ENCODE measurements at regions not wholly inside any gene's neighbourhood (a gene's known extent, or its start where the extent isn't known, plus 50 kb on each side); places are given as distances from the start of the nearest gene placed in this dataset.

DNA sequence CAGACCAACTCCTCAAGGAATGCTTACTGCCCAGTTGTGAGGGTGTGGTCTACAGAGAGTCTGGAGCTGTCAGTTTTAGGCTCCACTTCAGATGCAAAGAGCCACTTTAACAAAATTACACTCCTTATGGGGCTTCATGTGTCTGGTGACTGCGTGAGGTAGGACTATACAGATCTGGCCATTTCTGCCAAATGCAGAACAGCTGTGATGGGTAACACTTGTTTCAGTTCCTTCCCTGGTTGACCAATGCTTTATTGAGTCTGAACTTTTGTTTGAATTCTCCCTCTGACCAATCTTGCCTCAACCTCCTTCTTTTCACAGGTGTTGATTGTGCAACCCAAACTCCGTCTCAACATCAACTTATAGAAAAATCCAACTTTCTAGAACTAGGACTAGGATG, 181.2 kb downstream of the OMA1 start:
- TF ChIP-seq, protein P1, sequence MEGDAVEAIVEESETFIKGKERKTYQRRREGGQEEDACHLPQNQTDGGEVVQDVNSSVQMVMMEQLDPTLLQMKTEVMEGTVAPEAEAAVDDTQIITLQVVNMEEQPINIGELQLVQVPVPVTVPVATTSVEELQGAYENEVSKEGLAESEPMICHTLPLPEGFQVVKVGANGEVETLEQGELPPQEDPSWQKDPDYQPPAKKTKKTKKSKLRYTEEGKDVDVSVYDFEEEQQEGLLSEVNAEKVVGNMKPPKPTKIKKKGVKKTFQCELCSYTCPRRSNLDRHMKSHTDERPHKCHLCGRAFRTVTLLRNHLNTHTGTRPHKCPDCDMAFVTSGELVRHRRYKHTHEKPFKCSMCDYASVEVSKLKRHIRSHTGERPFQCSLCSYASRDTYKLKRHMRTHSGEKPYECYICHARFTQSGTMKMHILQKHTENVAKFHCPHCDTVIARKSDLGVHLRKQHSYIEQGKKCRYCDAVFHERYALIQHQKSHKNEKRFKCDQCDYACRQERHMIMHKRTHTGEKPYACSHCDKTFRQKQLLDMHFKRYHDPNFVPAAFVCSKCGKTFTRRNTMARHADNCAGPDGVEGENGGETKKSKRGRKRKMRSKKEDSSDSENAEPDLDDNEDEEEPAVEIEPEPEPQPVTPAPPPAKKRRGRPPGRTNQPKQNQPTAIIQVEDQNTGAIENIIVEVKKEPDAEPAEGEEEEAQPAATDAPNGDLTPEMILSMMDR (IDR thresholded peaks at IDR 0.05; ENCODE audit: low read depth, low read length) = no peak
- no peak for DNase-seq
- H3K27me3 ChIP-seq (ENCODE audit: insufficient read depth, low read depth, severe bottlenecking) = no peaks in the 10 kb centered on the region
- H3K9me3 ChIP-seq (ENCODE audit: severe bottlenecking) = no peaks in the 10 kb centered on the region
- no peak overlapping the region for H3K4me3 ChIP-seq (ENCODE audit: low read depth, low read length)
- H3K36me3 ChIP-seq = no peaks in the 10 kb centered on the region
- H3K27ac ChIP-seq = no peak overlapping the region

DNA sequence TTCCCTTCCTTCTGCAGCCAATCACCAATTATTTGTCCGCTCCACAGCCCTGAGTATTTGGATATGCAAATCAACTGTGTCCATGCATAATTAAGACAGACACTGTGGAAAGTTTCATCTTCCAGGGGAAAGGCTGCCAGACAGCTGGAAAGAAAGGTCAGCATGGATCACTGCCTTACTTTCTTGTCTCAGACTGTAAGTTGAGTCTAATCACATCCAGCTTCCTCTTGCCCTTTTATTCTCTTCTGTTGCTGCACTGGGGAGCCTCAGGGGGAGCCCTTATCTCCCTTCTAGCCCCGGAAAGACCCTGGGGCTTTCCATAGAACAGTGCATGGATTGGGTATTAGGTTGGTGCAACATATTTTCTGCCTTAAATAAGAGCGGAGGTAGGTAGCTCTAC, 182.9 kb downstream of the OMA1 start:
- Histone ChIP-seq H3K27ac (no peak overlapping the region), H3K27me3 (ENCODE audit: insufficient read depth, low read depth, severe bottlenecking) (no peaks in the 10 kb centered on the region), H3K36me3 (no peaks in the 10 kb centered on the region), H3K9me3 (ENCODE audit: severe bottlenecking) (no peaks in the 10 kb centered on the region), H3K4me3 (ENCODE audit: low read depth, low read length) (no peak overlapping the region)
- TF ChIP-seq, protein P1 (IDR thresholded peaks at IDR 0.05; ENCODE audit: low read depth, low read length) = peak; percentile 38; the same call in 1 of the 2 replicates
- DNase-seq = no peak

DNA sequence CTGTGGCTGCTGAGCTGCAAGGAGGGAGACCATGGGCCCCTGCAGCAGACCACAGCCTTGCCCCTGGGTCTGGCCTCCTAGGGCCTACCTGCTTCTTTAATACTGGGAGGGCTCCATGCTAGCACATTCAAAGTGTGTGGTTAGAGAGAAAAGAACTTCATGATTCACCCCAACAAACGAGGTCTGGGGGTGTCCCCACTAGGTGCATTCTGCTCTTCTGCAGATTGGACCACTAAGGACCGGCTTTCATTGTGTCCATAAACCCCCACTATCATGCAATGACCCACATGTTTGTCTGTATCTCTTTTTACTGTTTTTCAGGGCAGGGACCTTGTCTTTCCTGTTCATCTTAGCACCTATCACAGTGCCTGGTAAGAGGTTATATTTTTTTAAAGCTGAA, 185.4 kb downstream of the OMA1 start:
- no peaks in the 10 kb centered on the region for H3K9me3 ChIP-seq (ENCODE audit: severe bottlenecking)
- no peak overlapping the region for H3K27ac ChIP-seq
- no peak overlapping the region for H3K4me3 ChIP-seq (ENCODE audit: low read depth, low read length)
- DNase-seq = no peak
- TF ChIP-seq, protein P1 (IDR thresholded peaks at IDR 0.05; ENCODE audit: low read depth, low read length) = no peak
- H3K27me3 ChIP-seq (ENCODE audit: insufficient read depth, low read depth, severe bottlenecking) = no peaks in the 10 kb centered on the region
- no peaks in the 10 kb centered on the region for H3K36me3 ChIP-seq

DNA sequence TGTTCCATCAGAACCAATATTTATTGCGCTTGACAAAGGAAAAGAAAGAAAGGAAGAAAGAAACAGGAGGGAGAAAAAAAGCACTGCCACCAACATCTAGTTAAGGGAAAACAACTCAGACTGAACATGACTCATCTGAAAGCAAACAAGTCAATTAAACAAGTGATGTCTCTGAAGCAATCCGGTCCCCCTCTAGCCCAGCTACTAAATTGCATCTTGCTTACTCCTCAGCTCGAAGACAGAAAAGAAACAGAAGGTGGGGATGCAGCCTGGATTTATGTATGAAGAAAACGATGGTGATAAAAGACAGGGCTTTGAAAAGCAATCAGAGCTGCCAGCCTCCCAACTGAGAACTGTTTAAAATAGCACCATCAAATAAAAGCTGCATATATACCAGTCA, 188.2 kb downstream of the OMA1 start:
- H3K4me3 ChIP-seq (ENCODE audit: low read depth, low read length) = no peak overlapping the region
- no peak overlapping the region for H3K27ac ChIP-seq
- TF ChIP-seq, protein P1 (IDR thresholded peaks at IDR 0.05; ENCODE audit: low read depth, low read length) = no peak
- H3K9me3 ChIP-seq (ENCODE audit: severe bottlenecking) = no peaks in the 10 kb centered on the region
- no peaks in the 10 kb centered on the region for H3K36me3 ChIP-seq
- H3K27me3 ChIP-seq (ENCODE audit: insufficient read depth, low read depth, severe bottlenecking) = no peaks in the 10 kb centered on the region
- no peak for DNase-seq

DNA sequence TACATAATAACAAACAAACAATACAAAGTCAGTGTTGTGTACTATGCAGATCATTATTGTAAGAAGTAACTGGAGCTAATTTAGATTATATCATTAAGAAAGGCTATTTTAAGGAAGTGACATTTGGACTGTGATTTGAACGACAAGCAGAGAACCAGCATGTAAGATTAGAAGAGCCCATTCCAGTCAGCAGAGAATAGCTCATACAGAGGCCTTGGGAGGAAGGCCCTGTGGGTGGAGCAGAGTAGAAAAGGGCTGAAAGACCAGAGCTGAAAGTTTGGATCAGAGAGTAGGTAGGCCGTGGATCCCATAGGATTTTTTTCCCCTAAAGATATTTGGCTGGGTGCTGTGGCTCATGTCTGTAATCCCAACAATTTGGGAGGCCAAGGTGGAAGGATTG, 190.1 kb downstream of the OMA1 start:
- Histone ChIP-seq H3K27ac (no peak overlapping the region), H3K27me3 (ENCODE audit: insufficient read depth, low read depth, severe bottlenecking) (no peaks in the 10 kb centered on the region), H3K4me3 (ENCODE audit: low read depth, low read length) (no peak overlapping the region), H3K36me3 (no peaks in the 10 kb centered on the region), H3K9me3 (ENCODE audit: severe bottlenecking) (no peaks in the 10 kb centered on the region)
- DNase-seq = no peak
- TF ChIP-seq, protein P1 (IDR thresholded peaks at IDR 0.05; ENCODE audit: low read depth, low read length) = no peak

DNA sequence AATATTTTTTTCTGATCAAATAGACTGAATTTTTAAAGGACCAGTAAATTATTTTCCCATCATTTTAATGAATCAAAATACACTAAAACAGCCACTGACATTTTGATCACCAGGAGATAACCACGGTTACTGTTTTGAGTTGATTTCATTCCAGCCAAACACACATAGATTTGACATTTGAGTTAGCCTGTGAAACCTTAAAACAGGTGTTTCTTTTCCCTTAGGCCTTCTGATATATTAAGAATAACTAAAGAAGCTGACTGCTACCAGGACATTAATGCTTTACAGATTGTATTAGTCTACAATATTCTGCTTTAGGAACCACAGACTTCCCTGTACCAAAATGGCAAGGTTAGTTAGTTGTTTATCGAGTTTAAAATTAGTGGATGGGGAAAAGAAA, 193.4 kb downstream of the OMA1 start:
- TF ChIP-seq, protein P1 (IDR thresholded peaks at IDR 0.05; ENCODE audit: low read depth, low read length) = no peak
- Histone ChIP-seq H3K36me3 (no peaks in the 10 kb centered on the region), H3K4me3 (ENCODE audit: low read depth, low read length) (no peak overlapping the region), H3K27ac (no peak overlapping the region), H3K27me3 (ENCODE audit: insufficient read depth, low read depth, severe bottlenecking) (no peaks in the 10 kb centered on the region), H3K9me3 (ENCODE audit: severe bottlenecking) (peaks cover 2% of the 10 kb centered on the region)
- no peak for DNase-seq
